IgD-negative memory B cell (primary cell): ENCODE measurements at regions not wholly inside any gene's neighbourhood (a gene's known extent, or its start where the extent isn't known, plus 50 kb on each side); places are given as distances from the start of the nearest gene placed in this dataset.

Experiments
- H3K27ac Mint-ChIP-seq, 3 donors: one replicate each; pipeline ENCODE4 v1.8.0; 2020 to 2022; ENCODE audit warnings: mild to moderate bottlenecking in 3 of 3, mixed read lengths in 3 of 3, moderate library complexity in 1 of 3
- H3K27me3 Mint-ChIP-seq: one replicate; pipeline ENCODE4 v1.8.0; 2021; ENCODE audit warnings: mixed read lengths
- H3K36me3 Mint-ChIP-seq: one replicate; pipeline ENCODE4 v1.8.0; 2020; ENCODE audit warnings: mild to moderate bottlenecking, mixed read lengths
- H3K4me1 Mint-ChIP-seq, 3 donors: one replicate each; pipeline ENCODE4 v1.8.0; 2020 to 2022; ENCODE audit warnings: mixed read lengths in 3 of 3, mild to moderate bottlenecking in 1 of 3
- H3K4me3 Mint-ChIP-seq, 4 donors: one replicate each; pipeline ENCODE4 v1.8.0; 2020 to 2022; ENCODE audit warnings: mild to moderate bottlenecking in 4 of 4, mixed read lengths in 4 of 4, moderate library complexity in 3 of 4
- H3K9me3 Mint-ChIP-seq, 3 donors: one replicate each; pipeline ENCODE4 v1.8.0; 2020 to 2021; ENCODE audit warnings: mixed read lengths in 3 of 3, mild to moderate bottlenecking in 1 of 3

DNA sequence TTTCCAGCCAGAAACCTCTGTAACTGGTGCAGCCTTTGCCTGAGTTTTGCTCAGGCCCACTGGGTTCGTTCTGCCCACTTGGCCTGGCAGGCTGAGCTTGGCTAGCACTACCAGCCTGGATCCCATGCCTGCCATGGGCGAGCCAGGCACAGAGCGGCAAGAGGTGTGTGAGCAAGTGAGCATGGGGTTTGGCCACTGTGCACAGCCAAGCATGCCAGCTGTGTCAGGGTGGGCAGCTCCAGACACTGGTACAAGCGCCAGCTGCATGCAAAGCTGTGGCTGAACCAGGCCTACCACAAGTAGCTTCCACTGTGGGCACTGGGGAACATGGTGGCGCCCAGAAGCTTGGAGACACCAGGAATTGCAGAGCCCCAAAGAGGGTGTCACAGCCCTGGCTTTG is 56.3 kb upstream of the LDAH start:
- Mint-ChIP-seq H3K27ac (no peak overlapping the region), H3K4me3 (no peak overlapping the region), H3K9me3 (peaks cover 0 to 1% (median under 1%) of the 10 kb centered on the region in 3 donors), H3K27me3 (peaks cover 6% of the 10 kb centered on the region), H3K36me3 (no peaks in the 10 kb centered on the region), H3K4me1 (peaks cover 0 to 3% (median 0%) of the 10 kb centered on the region in 3 donors)

DNA sequence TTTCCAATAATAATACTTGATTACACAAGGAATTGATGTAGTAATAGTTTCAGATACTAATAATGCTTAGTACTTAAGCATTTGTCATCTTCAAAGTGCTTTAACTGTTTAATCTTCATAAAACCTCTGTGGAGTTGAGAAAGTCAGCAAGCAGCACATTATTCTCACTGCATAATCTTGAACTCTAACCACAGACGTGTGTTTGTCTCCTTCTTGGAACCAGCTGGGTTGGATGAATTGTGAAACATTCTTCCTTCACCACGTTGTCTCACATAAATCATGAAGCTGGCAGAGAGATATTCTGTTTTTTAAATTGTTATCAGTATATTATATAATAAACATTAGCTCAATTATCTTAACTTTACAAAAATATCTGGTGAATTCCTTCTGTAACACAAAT is 55.1 kb upstream of the LDAH start:
- peaks cover 0 to 3% (median 0%) of the 10 kb centered on the region in 3 donors for H3K4me1 Mint-ChIP-seq
- peaks cover 0 to 4% (median 1%) of the 10 kb centered on the region in 3 donors for H3K9me3 Mint-ChIP-seq
- H3K27ac Mint-ChIP-seq: no peak overlapping the region
- peaks cover 6% of the 10 kb centered on the region for H3K27me3 Mint-ChIP-seq
- H3K36me3 Mint-ChIP-seq: no peaks in the 10 kb centered on the region
- no peak overlapping the region for H3K4me3 Mint-ChIP-seq
